HCT116 (cell line): ENCODE measurements at regions not wholly inside any gene's neighbourhood (a gene's known extent, or its start where the extent isn't known, plus 50 kb on each side); places are given as distances from the start of the nearest gene placed in this dataset.

ENCODE experiments used
- ATAC-seq: fragments of 200-7000 bp; cut with Tn5 transposase; 2 replicates; pipeline ENCODE4 v1.9.1; 2020; ENCODE audit warnings: mild to moderate bottlenecking, moderate library complexity
- BruUV-seq: library from RNA; stranded (reverse); fragments of 400-500 nt; replicated peaks from 2 replicates; lab custom pipeline; 2021; lab: Mats Ljungman, UMichigan
- CTCF ChIA-PET: fragments of 300-600 bp; sonication (Branson Sonifier 250); formaldehyde crosslinking; loops from one replicate; lab custom pipeline; 2021; ENCODE audit warnings: antibody characterized with exemption; lab: Charles Lee
- POLR2A ChIA-PET: fragments of 300-600, 350-600 bp; sonication (Branson Sonifier 250); formaldehyde crosslinking; loops from one replicate; lab custom pipeline; 2021; ENCODE audit warnings: antibody characterized with exemption; lab: Charles Lee
- RAD21 ChIA-PET, 2 experiments: fragments of 300-600 bp; sonication (Branson Sonifier 250); formaldehyde crosslinking; loops; one replicate each; lab custom pipeline; 2023; ENCODE audit warnings: low total read pairs in 2 of 2; ENCODE audit not compliant: uncharacterized antibody in 2 of 2, unreplicated experiment in 2 of 2, low non-redundant PET in 1 of 2; lab: Charles Lee
- DNase-seq: peaks from one replicate; pipeline ENCODE4 v3.0.0-alpha.2; 2010; ENCODE audit warnings: low read depth, low spot score
- H2AFZ ChIP-seq: fragments of 200-600 bp; shearing (Covaris generic), sonication (generic); 2 replicates; pipeline ENCODE4 v1.6.1; 2017; ENCODE audit warnings: low read depth, mixed run types, mixed read lengths, antibody characterized with exemption, low read length; ENCODE audit not compliant: poor library complexity, severe bottlenecking
- H3K27ac ChIP-seq: 2 replicates; pipeline ENCODE4 v1.5.1; 2012; ENCODE audit warnings: low read depth, low read length
- H3K27me3 ChIP-seq: fragments of 200-600 bp; sonication (generic); 2 replicates; pipeline ENCODE4 v1.6.1; 2016; ENCODE audit warnings: mixed run types, low read length, mixed read lengths; ENCODE audit not compliant: insufficient read depth
- H3K36me3 ChIP-seq, 2 experiments: fragments of 200-500 bp in 1 of 2; fragments of 200-600 bp in 1 of 2; sonication (Bioruptor generic) in 1 of 2; sonication (generic) in 1 of 2; 2 replicates each; pipeline versions ENCODE4 v1.5.1 to v1.6.1; 2014 to 2016; ENCODE audit warnings: low read length in 2 of 2, inconsistent platforms in 1 of 2, mixed read lengths in 1 of 2, mixed run types in 1 of 2; ENCODE audit not compliant: insufficient read depth in 2 of 2, control insufficient read depth in 1 of 2
- H3K4me1 ChIP-seq, 2 experiments: fragments of 200-600 bp in 1 of 2; sonication (generic) in 1 of 2; 2 replicates each; pipeline versions ENCODE4 v1.5.1 to v1.6.1; 2012 to 2017; ENCODE audit warnings: low read length in 2 of 2, inconsistent platforms in 1 of 2, mild to moderate bottlenecking in 1 of 2, mixed read lengths in 1 of 2, mixed run types in 1 of 2, moderate library complexity in 1 of 2; ENCODE audit not compliant: insufficient read depth in 2 of 2, control insufficient read depth in 1 of 2
- H3K4me2 ChIP-seq: fragments of 200-600 bp; sonication (generic); 2 replicates; pipeline ENCODE4 v1.6.1; 2017; ENCODE audit warnings: mixed run types, low read length, mixed read lengths
- H3K4me3 ChIP-seq, 2 experiments: fragments of 200-600 bp in 1 of 2; sonication (generic) in 1 of 2; replicated peaks in 1 of 2; 2 replicates each; pipeline ENCODE4 v1.5.1; 2011 to 2016; ENCODE audit warnings: low read length in 2 of 2, control low read depth in 1 of 2, low read depth in 1 of 2, mild to moderate bottlenecking in 1 of 2, mixed read lengths in 1 of 2, mixed run types in 1 of 2
- H3K79me2 ChIP-seq: fragments of 200-600 bp; sonication (generic); 2 replicates; pipeline ENCODE4 v1.6.1; 2017; ENCODE audit warnings: mild to moderate bottlenecking, mixed run types, low read length, moderate library complexity, mixed read lengths; ENCODE audit not compliant: insufficient read depth
- H3K9ac ChIP-seq: fragments of 200-600 bp; sonication (generic); 2 replicates; pipeline ENCODE4 v1.6.1; 2016; ENCODE audit warnings: low read length, mixed read lengths
- H3K9me2 ChIP-seq: fragments of 200-600 bp; sonication (generic), shearing (Covaris generic); 2 replicates; pipeline ENCODE4 v1.6.1; 2017; ENCODE audit warnings: mixed run types, mild to moderate bottlenecking, moderate library complexity; ENCODE audit not compliant: insufficient read depth
- H3K9me3 ChIP-seq, 2 experiments: fragments of 200-500 bp in 1 of 2; fragments of 200-600 bp in 1 of 2; sonication (Bioruptor generic) in 1 of 2; sonication (generic) in 1 of 2; 2 replicates each; pipeline ENCODE4 v1.6.1; 2014 to 2017; ENCODE audit warnings: low read length in 2 of 2, mixed read lengths in 2 of 2, inconsistent platforms in 1 of 2, low read depth in 1 of 2, mild to moderate bottlenecking in 1 of 2, mixed run types in 1 of 2, moderate library complexity in 1 of 2; ENCODE audit not compliant: control insufficient read depth in 1 of 2, insufficient read depth in 1 of 2
- H4K20me1 ChIP-seq: fragments of 200-600 bp; sonication (generic), shearing (Covaris generic); 2 replicates; pipeline ENCODE4 v1.6.1; 2017; ENCODE audit warnings: mixed run types, mild to moderate bottlenecking, moderate library complexity; ENCODE audit not compliant: insufficient read depth
- CEBPB ChIP-seq: IDR thresholded peaks from 2 replicates; pipeline ENCODE4 v1.6.1; 2012; ENCODE audit warnings: low read depth
- JUND ChIP-seq: IDR thresholded peaks from 2 replicates; pipeline ENCODE4 v1.6.1; 2012
- YY1 ChIP-seq: IDR thresholded peaks from 2 replicates; pipeline ENCODE4 v1.6.1; 2011; ENCODE audit warnings: low read length, low read depth, moderate library complexity, mild to moderate bottlenecking; ENCODE audit not compliant: insufficient replicate concordance; ENCODE audit errors: extremely low read depth
- intact Hi-C: fragments of 100-400 bp; cut with micrococcal nuclease; formaldehyde crosslinking; loops from 2 replicates; pipeline ENCODE4 v1.10.0; 2022
- TF ChIP-seq, protein P1 (sequence below): IDR thresholded peaks from 2 replicates; pipeline ENCODE4 v1.6.1; 2012; ENCODE audit warnings: low read depth

DNA sequence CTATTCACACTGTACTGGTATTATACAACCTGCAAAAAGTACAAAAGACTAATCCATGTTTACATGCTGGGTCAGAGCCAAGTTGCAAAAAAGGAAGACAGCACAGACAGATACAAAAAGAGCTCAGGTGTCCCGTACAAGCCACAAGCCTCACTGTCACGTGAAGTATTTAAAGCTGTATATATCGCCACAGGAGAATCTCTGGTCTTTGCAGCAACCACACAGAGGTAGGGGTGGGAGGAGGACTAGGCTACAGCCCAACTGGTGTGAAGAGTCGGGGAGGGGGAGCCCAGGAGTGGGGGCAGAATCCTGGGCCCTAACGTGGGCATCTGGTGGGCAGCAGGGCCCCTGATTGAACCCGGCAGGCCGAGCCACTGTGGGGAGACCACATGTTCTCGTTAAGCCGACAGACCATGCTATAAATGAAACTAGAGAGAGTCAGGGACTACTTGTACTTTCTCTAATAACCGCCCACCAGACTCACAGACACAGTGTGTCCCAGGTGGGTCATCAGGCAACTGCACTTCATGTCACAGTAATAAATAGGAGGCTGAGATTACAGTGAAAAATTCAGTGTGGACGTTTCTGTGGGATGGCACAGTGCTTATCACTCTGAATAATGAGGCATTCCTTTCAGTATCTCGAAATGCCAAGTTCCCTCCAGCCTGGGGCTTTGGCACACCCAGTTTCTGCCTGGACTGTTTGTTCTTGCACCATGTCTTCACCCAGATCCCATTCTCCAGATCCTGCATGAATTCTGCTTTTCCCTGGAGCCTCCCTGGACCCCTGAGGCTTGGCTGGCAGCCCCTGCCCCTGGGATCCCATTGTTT, 79.3 kb upstream of the SH3PXD2B start:
- no peak for ATAC-seq
- RAD21 ChIA-PET: no interaction called here
- no TSS peak for BruUV-seq

More for the DNA sequence above, 79.3 kb upstream of the SH3PXD2B start:
- ChIA-PET POLR2A (no interaction called here), CTCF (no interaction called here)
- no peak overlapping the region for H3K4me3 ChIP-seq
- no peaks in the 10 kb centered on the region for H4K20me1 ChIP-seq
- DNase-seq: no peak
- H3K4me2 ChIP-seq: no peak overlapping the region
- H3K4me1 ChIP-seq: peaks cover 2 to 12% of the 10 kb centered on the region in 2 experiments; a peak in 3 of 4 replicates
- TF ChIP-seq YY1: no peak
- TF ChIP-seq CEBPB: no peak
- no peak for TF ChIP-seq JUND
- TF ChIP-seq, protein P1, sequence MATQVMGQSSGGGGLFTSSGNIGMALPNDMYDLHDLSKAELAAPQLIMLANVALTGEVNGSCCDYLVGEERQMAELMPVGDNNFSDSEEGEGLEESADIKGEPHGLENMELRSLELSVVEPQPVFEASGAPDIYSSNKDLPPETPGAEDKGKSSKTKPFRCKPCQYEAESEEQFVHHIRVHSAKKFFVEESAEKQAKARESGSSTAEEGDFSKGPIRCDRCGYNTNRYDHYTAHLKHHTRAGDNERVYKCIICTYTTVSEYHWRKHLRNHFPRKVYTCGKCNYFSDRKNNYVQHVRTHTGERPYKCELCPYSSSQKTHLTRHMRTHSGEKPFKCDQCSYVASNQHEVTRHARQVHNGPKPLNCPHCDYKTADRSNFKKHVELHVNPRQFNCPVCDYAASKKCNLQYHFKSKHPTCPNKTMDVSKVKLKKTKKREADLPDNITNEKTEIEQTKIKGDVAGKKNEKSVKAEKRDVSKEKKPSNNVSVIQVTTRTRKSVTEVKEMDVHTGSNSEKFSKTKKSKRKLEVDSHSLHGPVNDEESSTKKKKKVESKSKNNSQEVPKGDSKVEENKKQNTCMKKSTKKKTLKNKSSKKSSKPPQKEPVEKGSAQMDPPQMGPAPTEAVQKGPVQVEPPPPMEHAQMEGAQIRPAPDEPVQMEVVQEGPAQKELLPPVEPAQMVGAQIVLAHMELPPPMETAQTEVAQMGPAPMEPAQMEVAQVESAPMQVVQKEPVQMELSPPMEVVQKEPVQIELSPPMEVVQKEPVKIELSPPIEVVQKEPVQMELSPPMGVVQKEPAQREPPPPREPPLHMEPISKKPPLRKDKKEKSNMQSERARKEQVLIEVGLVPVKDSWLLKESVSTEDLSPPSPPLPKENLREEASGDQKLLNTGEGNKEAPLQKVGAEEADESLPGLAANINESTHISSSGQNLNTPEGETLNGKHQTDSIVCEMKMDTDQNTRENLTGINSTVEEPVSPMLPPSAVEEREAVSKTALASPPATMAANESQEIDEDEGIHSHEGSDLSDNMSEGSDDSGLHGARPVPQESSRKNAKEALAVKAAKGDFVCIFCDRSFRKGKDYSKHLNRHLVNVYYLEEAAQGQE: no peak
- H3K27me3 ChIP-seq: no peaks in the 10 kb centered on the region
- no peak overlapping the region for H3K27ac ChIP-seq
- no peaks in the 10 kb centered on the region for H3K9me2 ChIP-seq
- H3K79me2 ChIP-seq: no peaks in the 10 kb centered on the region
- intact Hi-C loops: no loop called here
- H3K9me3 ChIP-seq: no peaks in the 10 kb centered on the region
- H3K9ac ChIP-seq: no peak overlapping the region
- H3K36me3 ChIP-seq: no peaks in the 10 kb centered on the region
- no peak overlapping the region for H2AFZ ChIP-seq
